Neuronal stem cell (in vitro differentiated cells): ENCODE measurements at regions not wholly inside any gene's neighbourhood (a gene's known extent, or its start where the extent isn't known, plus 50 kb on each side); places are given as distances from the start of the nearest gene placed in this dataset.

ENCODE experiments used
- DNase-seq: peaks from one replicate; pipeline ENCODE4 v3.0.0-alpha.2; 2013; ENCODE audit warnings: low spot score
- H2AFZ ChIP-seq: one replicate; pipeline ENCODE4 v1.6.1; 2013; ENCODE audit warnings: mild to moderate bottlenecking, low read length, inconsistent platforms
- H2AK5ac ChIP-seq: 2 replicates; pipeline ENCODE4 v1.6.1; 2013; ENCODE audit warnings: low read depth, mild to moderate bottlenecking, inconsistent platforms, low read length, moderate library complexity, mixed read lengths
- H2BK120ac ChIP-seq: 2 replicates; pipeline ENCODE4 v1.6.1; 2013; ENCODE audit warnings: low read depth, mild to moderate bottlenecking, inconsistent platforms, low read length, moderate library complexity, mixed read lengths
- H2BK12ac ChIP-seq: one replicate; pipeline ENCODE4 v1.6.1; 2013; ENCODE audit warnings: low read length, inconsistent platforms
- H2BK15ac ChIP-seq: 2 replicates; pipeline ENCODE4 v1.6.1; 2013; ENCODE audit warnings: mild to moderate bottlenecking, low read length, inconsistent platforms, mixed read lengths
- H2BK5ac ChIP-seq: one replicate; pipeline ENCODE4 v1.6.1; 2013; ENCODE audit warnings: inconsistent platforms, mild to moderate bottlenecking, low read length, moderate library complexity
- H3K14ac ChIP-seq: one replicate; pipeline ENCODE4 v1.6.1; 2013; ENCODE audit warnings: low read length, inconsistent platforms
- H3K18ac ChIP-seq: 2 replicates; pipeline ENCODE4 v1.6.1; 2013; ENCODE audit warnings: low read length, inconsistent platforms
- H3K23ac ChIP-seq: 2 replicates; pipeline ENCODE4 v1.6.1; 2013; ENCODE audit warnings: low read depth, mild to moderate bottlenecking, mixed read lengths, low read length, inconsistent platforms; ENCODE audit not compliant: poor library complexity
- H3K27ac ChIP-seq: replicated peaks from 3 replicates; pipeline ENCODE4 v1.5.1; 2013; ENCODE audit warnings: low read length, inconsistent platforms
- H3K27me3 ChIP-seq, 3 experiments: 2 replicates each; pipeline ENCODE4 v1.6.1; 2013; ENCODE audit warnings: low read length in 3 of 3, mild to moderate bottlenecking in 2 of 3, inconsistent platforms in 1 of 3, low read depth in 1 of 3, mixed read lengths in 1 of 3, moderate library complexity in 1 of 3; ENCODE audit not compliant: control insufficient read depth in 3 of 3, insufficient read depth in 3 of 3
- H3K36me3 ChIP-seq, 2 donors: replicated peaks in 1 of 2; 2 replicates each; pipeline ENCODE4 v1.6.1; 2013; ENCODE audit warnings: low read length in 2 of 2; ENCODE audit not compliant: control insufficient read depth in 2 of 2, insufficient read depth in 2 of 2
- H3K4ac ChIP-seq: 2 replicates; pipeline ENCODE4 v1.6.1; 2013; ENCODE audit warnings: inconsistent platforms, mild to moderate bottlenecking, low read length, moderate library complexity
- H3K4me1 ChIP-seq, 2 donors: 1 replicate in 1 of 2; 2 replicates in 1 of 2; pipeline ENCODE4 v1.6.1; 2013; ENCODE audit warnings: low read length in 2 of 2, low read depth in 1 of 2; ENCODE audit not compliant: control insufficient read depth in 2 of 2, insufficient read depth in 1 of 2
- H3K4me2 ChIP-seq: one replicate; pipeline ENCODE4 v1.6.1; 2013; ENCODE audit warnings: mild to moderate bottlenecking, low read length, inconsistent platforms; ENCODE audit not compliant: insufficient read depth, poor library complexity, severe bottlenecking
- H3K4me3 ChIP-seq, 2 donors: 2 replicates each; pipeline ENCODE4 v1.5.1; 2013; ENCODE audit warnings: low read length in 2 of 2, mild to moderate bottlenecking in 2 of 2, inconsistent platforms in 1 of 2, moderate library complexity in 1 of 2
- H3K79me1 ChIP-seq: one replicate; pipeline ENCODE4 v1.6.1; 2013; ENCODE audit warnings: low read depth, mild to moderate bottlenecking, inconsistent platforms, low read length, moderate library complexity
- H3K9ac ChIP-seq: one replicate; pipeline ENCODE4 v1.6.1; 2013; ENCODE audit warnings: mild to moderate bottlenecking, low read depth, low read length, inconsistent platforms; ENCODE audit not compliant: poor library complexity
- H3K9me3 ChIP-seq, 2 donors: replicated peaks in 1 of 2; 2 replicates each; pipeline versions ENCODE3 to v1.6.1; 2013; ENCODE audit warnings: low read length in 2 of 2, mild to moderate bottlenecking in 2 of 2, inconsistent platforms in 1 of 2, low read depth in 1 of 2, mixed read lengths in 1 of 2, moderate library complexity in 1 of 2; ENCODE audit not compliant: control insufficient read depth in 2 of 2, insufficient read depth in 1 of 2
- H4K8ac ChIP-seq: one replicate; pipeline ENCODE4 v1.6.1; 2013; ENCODE audit warnings: low read depth, mild to moderate bottlenecking, inconsistent platforms, low read length, moderate library complexity
- H4K91ac ChIP-seq: one replicate; pipeline ENCODE4 v1.6.1; 2013; ENCODE audit warnings: low read length, low read depth, mild to moderate bottlenecking, inconsistent platforms; ENCODE audit not compliant: poor library complexity
- whole genome bisulfite sequencing, 2 donors: extraction: QIAGEN DNeasy Blood & Tissue Kit; methylation state at CpG; one replicate each; pipeline ENCODE4 v1.1.7; 2013; ENCODE audit warnings: missing lambda C conversion rate in 2 of 2, mixed read lengths in 1 of 2; ENCODE audit not compliant: insufficient read length in 2 of 2, insufficient replicate concordance in 1 of 2; ENCODE audit errors: extremely low coverage in 2 of 2; 5-methylcytosine and 5-hydroxymethylcytosine counted together

GRCh38 chr7:80403686-80404241, 108.1 kb downstream of the GNAT3 start:
- no peak overlapping the region for H3K4me3 ChIP-seq
- H2BK5ac ChIP-seq, result no peak overlapping the region
- H3K27me3 ChIP-seq, result no peaks in the 10 kb centered on the region
- H3K79me1 ChIP-seq, result no peaks in the 10 kb centered on the region
- H3K36me3 ChIP-seq, result no peaks in the 10 kb centered on the region
- no peak overlapping the region for H3K9ac ChIP-seq
- H3K4me2 ChIP-seq, result no peak overlapping the region
- no peaks in the 10 kb centered on the region for H3K9me3 ChIP-seq
- H3K4me1 ChIP-seq, result peaks cover 0 to 2% of the 10 kb centered on the region in 2 donors
- no peak overlapping the region for H3K14ac ChIP-seq
- no peak overlapping the region for H2BK15ac ChIP-seq
- H3K18ac ChIP-seq, result no peak overlapping the region
- no peak overlapping the region for H3K27ac ChIP-seq
- H4K8ac ChIP-seq, result no peak overlapping the region
- no peak overlapping the region for H2AK5ac ChIP-seq
- no peak overlapping the region for H2AFZ ChIP-seq
- no peak overlapping the region for H4K91ac ChIP-seq
- H3K4ac ChIP-seq, result no peak overlapping the region
- H2BK120ac ChIP-seq, result no peak overlapping the region
- H2BK12ac ChIP-seq, result no peak overlapping the region
- no peak for DNase-seq
- H3K23ac ChIP-seq, result no peak overlapping the region
- WGBS, 2 donors, result no CpG with 5 or more reads among the region's 1 CpG

- no peaks in the 10 kb centered on the region for H3K27me3 ChIP-seq
- H2AK5ac ChIP-seq, result no peak overlapping the region
- H2AFZ ChIP-seq, result no peak overlapping the region
- H4K91ac ChIP-seq, result no peak overlapping the region
- no peak overlapping the region for H3K4me3 ChIP-seq
- no peaks in the 10 kb centered on the region for H3K36me3 ChIP-seq
- no peak overlapping the region for H4K8ac ChIP-seq
- H3K9me3 ChIP-seq, result no peaks in the 10 kb centered on the region
- no peak overlapping the region for H3K4ac ChIP-seq
- H3K14ac ChIP-seq, result no peak overlapping the region
- H3K9ac ChIP-seq, result no peak overlapping the region
- H2BK15ac ChIP-seq, result no peak overlapping the region
- no peak overlapping the region for H3K23ac ChIP-seq
- H3K79me1 ChIP-seq, result no peaks in the 10 kb centered on the region
- no peak overlapping the region for H3K4me2 ChIP-seq
- no peak overlapping the region for H2BK12ac ChIP-seq
- DNase-seq, result no peak
- no peak overlapping the region for H2BK5ac ChIP-seq
- no peak overlapping the region for H2BK120ac ChIP-seq
- H3K27ac ChIP-seq, result no peak overlapping the region
- no CpG with 5 or more reads among the region's 1 CpG for WGBS, 2 donors
- H3K4me1 ChIP-seq, result peaks cover 0 to 2% of the 10 kb centered on the region in 2 donors
- H3K18ac ChIP-seq, result no peak overlapping the region
Measured at GRCh38 chr7:80401708-80402107, 110.2 kb downstream of the GNAT3 start.

- H2BK15ac ChIP-seq, result no peak overlapping the region
- no peak overlapping the region for H2BK12ac ChIP-seq
- no peak overlapping the region for H3K9ac ChIP-seq
- no peak overlapping the region for H3K4me2 ChIP-seq
- WGBS, 2 donors, result no CpG with 5 or more reads among the region's 2 CpGs
- H3K4ac ChIP-seq, result no peak overlapping the region
- H3K36me3 ChIP-seq, result no peaks in the 10 kb centered on the region
- H3K79me1 ChIP-seq, result no peaks in the 10 kb centered on the region
- no peak overlapping the region for H2BK120ac ChIP-seq
- no peak overlapping the region for H2AK5ac ChIP-seq
- no peak overlapping the region for H2BK5ac ChIP-seq
- H3K4me1 ChIP-seq, result no peaks in the 10 kb centered on the region
- H3K27me3 ChIP-seq, result no peaks in the 10 kb centered on the region
- H3K23ac ChIP-seq, result no peak overlapping the region
- no peak overlapping the region for H4K91ac ChIP-seq
- no peak overlapping the region for H2AFZ ChIP-seq
- no peak overlapping the region for H3K27ac ChIP-seq
- no peak for DNase-seq
- no peak overlapping the region for H3K14ac ChIP-seq
- H3K9me3 ChIP-seq, result peaks cover 0 to 5% of the 10 kb centered on the region in 2 donors
- H3K18ac ChIP-seq, result no peak overlapping the region
- no peak overlapping the region for H3K4me3 ChIP-seq
- no peak overlapping the region for H4K8ac ChIP-seq
Measured at GRCh38 chr7:80393786-80394185, 118.1 kb downstream of the GNAT3 start.

- H3K4ac ChIP-seq, result no peak overlapping the region
- no peak overlapping the region for H2AFZ ChIP-seq
- no peak overlapping the region for H3K18ac ChIP-seq
- H3K4me3 ChIP-seq, result no peak overlapping the region
- H3K23ac ChIP-seq, result no peak overlapping the region
- peaks cover 0 to 5% of the 10 kb centered on the region in 2 donors for H3K9me3 ChIP-seq
- WGBS, 2 donors, result no CpG with 5 or more reads among the region's 4 CpGs
- H2AK5ac ChIP-seq, result no peak overlapping the region
- H2BK15ac ChIP-seq, result no peak overlapping the region
- no peaks in the 10 kb centered on the region for H3K27me3 ChIP-seq
- H3K27ac ChIP-seq, result no peak overlapping the region
- H4K91ac ChIP-seq, result no peak overlapping the region
- H4K8ac ChIP-seq, result no peak overlapping the region
- H2BK12ac ChIP-seq, result no peak overlapping the region
- no peak for DNase-seq
- H3K36me3 ChIP-seq, result no peaks in the 10 kb centered on the region
- H3K79me1 ChIP-seq, result no peaks in the 10 kb centered on the region
- no peak overlapping the region for H3K4me2 ChIP-seq
- H2BK120ac ChIP-seq, result no peak overlapping the region
- no peak overlapping the region for H2BK5ac ChIP-seq
- no peaks in the 10 kb centered on the region for H3K4me1 ChIP-seq
- H3K9ac ChIP-seq, result no peak overlapping the region
- no peak overlapping the region for H3K14ac ChIP-seq
Measured at GRCh38 chr7:80392229-80393169, 119.4 kb downstream of the GNAT3 start.
